Esophagus squamous epithelium (tissue), 5 donors: ENCODE measurements at regions not wholly inside any gene's neighbourhood (a gene's known extent, or its start where the extent isn't known, plus 50 kb on each side); places are given as distances from the start of the nearest gene placed in this dataset.
A peak's percentile ranks its signal among the peaks of the same experiment; 100 is the strongest.

Experiments used
- DNase-seq: peaks from one replicate; lab custom pipeline; 2025; lab: John Stamatoyannopoulos, UW
- H3K27ac ChIP-seq, 4 donors: fragments of 200-600 bp; sonication (generic); one replicate each; pipeline ENCODE4 v1.5.1; 2016 to 2019; ENCODE audit warnings: mild to moderate bottlenecking in 1 of 4
- H3K27me3 ChIP-seq, 4 donors: fragments of 200-600 bp; sonication (generic); 1 replicate in 3 of 4; 2 replicates in 1 of 4; pipeline versions ENCODE4 v1.5.1 to v1.6.0; 2017 to 2021; ENCODE audit warnings: antibody characterized with exemption in 1 of 4
- H3K36me3 ChIP-seq, 3 donors: fragments of 200-600 bp; sonication (generic); one replicate each; pipeline ENCODE4 v1.5.1; 2016 to 2019
- H3K4me1 ChIP-seq, 3 donors: fragments of 200-600 bp; sonication (generic); one replicate each; pipeline ENCODE4 v1.5.1; 2017 to 2019
- H3K4me3 ChIP-seq, 4 donors: fragments of 200-600 bp; sonication (generic); 1 replicate in 3 of 4; 2 replicates in 1 of 4; pipeline ENCODE4 v1.5.1; 2016 to 2019; ENCODE audit warnings: mild to moderate bottlenecking in 2 of 4, moderate library complexity in 1 of 4
- H3K9me3 ChIP-seq, 3 donors: fragments of 200-600 bp; sonication (generic); one replicate each; pipeline ENCODE4 v1.5.1; 2016 to 2019
- CTCF ChIP-seq, 6 experiments: fragments of 450-650 bp in 4 of 6; fragments of 200-600 bp in 2 of 6; sonication (generic) in 2 of 6; IDR thresholded peaks; one replicate each; pipeline ENCODE4 v1.5.1; 2016 to 2019; ENCODE audit warnings: antibody characterized with exemption in 6 of 6, mild to moderate bottlenecking in 4 of 6, moderate library complexity in 4 of 6
- POLR2A ChIP-seq, 4 donors: fragments of 450-650 bp; IDR thresholded peaks; one replicate each; pipeline ENCODE4 v1.6.1; 2017; ENCODE audit warnings: antibody characterized with exemption in 4 of 4, mild to moderate bottlenecking in 4 of 4, moderate library complexity in 3 of 4
- WGBS, 2 donors: methylation state at CpG; one replicate each; pipeline ENCODE4 v1.1.5; 2018; 5-methylcytosine and 5-hydroxymethylcytosine counted together
- intact Hi-C: fragments of 100-400 bp; cut with DNase I; formaldehyde crosslinking; loops from one replicate; pipeline ENCODE4 v1.15.0; 2022
- donor health status: DM: yes; HTN: yes; CAD: no.

- H3K9me3 ChIP-seq: peaks cover 0 to 15% (median 7%) of the 10 kb centered on the region in 3 donors
- WGBS, 2 donors: 48 to 55% methylated on average over 2 of the region's 2 CpGs
These were observed 485.9 kb downstream of the KCNA4 start for GRCh38 chr11:29530961-29531360.

GRCh38 chr11:29527391-29527936, 489.4 kb downstream of the KCNA4 start:
- DNase-seq: no peak
- H3K27ac ChIP-seq: no peak overlapping the region
- no peak overlapping the region for H3K4me3 ChIP-seq
- no peaks in the 10 kb centered on the region for H3K36me3 ChIP-seq
- H3K9me3 ChIP-seq: peaks cover 0 to 39% (median 11%) of the 10 kb centered on the region in 3 donors
- no peaks in the 10 kb centered on the region for H3K27me3 ChIP-seq
- WGBS, 2 donors: 25 to 26% methylated on average over 3 of the region's 3 CpGs
- no peaks in the 10 kb centered on the region for H3K4me1 ChIP-seq
- no peak for TF ChIP-seq POLR2A (IDR thresholded peaks at IDR 0.05)
- TF ChIP-seq CTCF (IDR thresholded peaks at IDR 0.05): peak in 3 of 6 experiments; percentile 21 to 54 (median 37)
- intact Hi-C loops: no loop called here

More at GRCh38 chr11:29530961-29531360, 485.9 kb downstream of the KCNA4 start:
- Histone ChIP-seq H3K27me3 (no peaks in the 10 kb centered on the region), H3K4me3 (no peak overlapping the region), H3K4me1 (no peaks in the 10 kb centered on the region), H3K27ac (no peak overlapping the region), H3K36me3 (no peaks in the 10 kb centered on the region)
- no peak for DNase-seq
- TF ChIP-seq POLR2A (IDR thresholded peaks at IDR 0.05): no peak
- intact Hi-C loops: no loop called here

GRCh38 chr11:29518389-29519174, 498.2 kb downstream of the KCNA4 start:
- no peak for DNase-seq
- no peaks in the 10 kb centered on the region for H3K27me3 ChIP-seq
- no peak overlapping the region for H3K4me3 ChIP-seq
- 26 to 36% methylated on average over 5 of the region's 5 CpGs for WGBS, 2 donors
- no peak overlapping the region for H3K27ac ChIP-seq
- intact Hi-C loops: no loop called here
- no peaks in the 10 kb centered on the region for H3K36me3 ChIP-seq
- H3K4me1 ChIP-seq: no peaks in the 10 kb centered on the region
- no peak for TF ChIP-seq POLR2A (IDR thresholded peaks at IDR 0.05)
- TF ChIP-seq CTCF (IDR thresholded peaks at IDR 0.05): peak in 2 of 6 experiments; percentile 32 to 41
- H3K9me3 ChIP-seq: peaks cover 0 to 47% (median 19%) of the 10 kb centered on the region in 3 donors

DNA sequence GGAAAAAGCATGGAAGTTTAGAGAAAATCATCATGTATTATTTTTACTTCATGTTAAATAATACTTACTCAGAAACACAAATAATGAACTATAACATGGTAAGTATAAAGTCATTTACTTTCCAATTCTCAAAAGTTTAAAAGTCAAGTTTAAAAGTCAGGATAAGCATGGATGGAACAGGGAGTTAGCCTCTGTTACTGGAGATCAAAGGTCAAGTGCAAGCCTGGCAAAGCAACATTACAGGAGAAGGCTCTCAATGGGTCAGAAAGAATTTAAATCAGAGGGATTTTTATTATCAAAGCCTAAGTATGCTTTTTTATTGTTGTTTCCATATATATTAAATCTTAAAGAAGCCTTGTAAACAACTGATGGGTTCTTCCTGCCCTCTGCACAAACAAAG, 505.4 kb downstream of the KCNA4 start:
- Histone ChIP-seq H3K9me3 (no peaks in the 10 kb centered on the region), H3K36me3 (no peaks in the 10 kb centered on the region), H3K4me1 (no peaks in the 10 kb centered on the region), H3K27me3 (no peaks in the 10 kb centered on the region), H3K27ac (no peak overlapping the region), H3K4me3 (no peak overlapping the region)
- DNase-seq: no peak
- no peak for TF ChIP-seq POLR2A (IDR thresholded peaks at IDR 0.05)
- TF ChIP-seq CTCF (IDR thresholded peaks at IDR 0.05): no peak
- intact Hi-C loops: no loop called here

DNA sequence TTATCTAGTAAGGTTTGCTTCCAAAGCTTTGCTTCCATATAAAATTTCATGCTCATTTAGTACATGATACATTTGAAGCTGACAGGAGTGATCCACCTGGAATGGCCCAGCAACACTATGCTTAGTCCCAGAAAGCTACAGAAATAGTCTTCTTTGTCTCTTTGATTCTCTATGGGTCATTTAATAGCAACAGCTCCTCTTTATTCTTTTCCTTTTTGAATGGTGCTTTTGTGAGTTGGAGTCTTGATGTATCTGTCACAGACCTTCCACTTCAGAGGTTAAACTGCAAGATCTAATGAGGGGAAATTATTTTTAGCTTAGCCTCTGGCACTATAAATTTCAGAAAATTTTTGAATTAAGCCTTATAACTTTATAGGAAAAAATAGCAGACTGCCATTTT, 509.5 kb downstream of the KCNA4 start:
- Histone ChIP-seq H3K4me3 (no peak overlapping the region), H3K4me1 (no peaks in the 10 kb centered on the region), H3K27me3 (no peaks in the 10 kb centered on the region), H3K36me3 (no peaks in the 10 kb centered on the region), H3K9me3 (no peaks in the 10 kb centered on the region), H3K27ac (no peak overlapping the region)
- TF ChIP-seq POLR2A (IDR thresholded peaks at IDR 0.05) (no peak), CTCF (IDR thresholded peaks at IDR 0.05) (no peak)
- intact Hi-C loops: no loop called here
- no peak for DNase-seq
